ENCODE measurements at regions not wholly inside any gene's neighbourhood (a gene's known extent, or its start where the extent isn't known, plus 50 kb on each side); places are given as distances from the start of the nearest gene placed in this dataset.

- DNase-seq (ENCODE audit: low read depth), result no peak
Measured at GRCh38 chr4:123919576-123920098, 523.0 kb downstream of the SPRY1 start.

- no peak for DNase-seq (ENCODE audit: low read depth)
Measured at GRCh38 chr4:123921339-123921738, 524.7 kb downstream of the SPRY1 start.

- DNase-seq (ENCODE audit: low read depth), result peak; percentile 6
Measured at GRCh38 chr4:123922847-123923246, 526.3 kb downstream of the SPRY1 start.

- no peak for DNase-seq (ENCODE audit: low read depth)
Measured at GRCh38 chr4:123924536-123924935, 527.9 kb downstream of the SPRY1 start.

- DNase-seq (ENCODE audit: low read depth), result no peak
Measured at GRCh38 chr4:123929565-123929964, 533.0 kb downstream of the SPRY1 start.

GRCh38 chr4:123930996-123931395 lies 534.4 kb downstream of the SPRY1 start:
- DNase-seq (ENCODE audit: low read depth), result no peak

GRCh38 chr4:123934096-123934495 lies 537.5 kb downstream of the SPRY1 start:
- no peak for DNase-seq (ENCODE audit: low read depth)

- DNase-seq (ENCODE audit: low read depth), result no peak
Measured at GRCh38 chr4:123936621-123937043, 540.0 kb downstream of the SPRY1 start.

GRCh38 chr4:123937581-123937980 lies 541.0 kb downstream of the SPRY1 start:
- no peak for DNase-seq (ENCODE audit: low read depth)

- DNase-seq (ENCODE audit: low read depth), result peak; percentile 86
Measured at GRCh38 chr4:123939621-123940020, 543.0 kb downstream of the SPRY1 start.

- DNase-seq (ENCODE audit: low read depth), result no peak
Measured at GRCh38 chr4:123940604-123941003, 544.0 kb downstream of the SPRY1 start.

GRCh38 chr4:123941306-123941705 lies 544.7 kb downstream of the SPRY1 start:
- DNase-seq (ENCODE audit: low read depth), result peak; percentile 5

- DNase-seq (ENCODE audit: low read depth), result no peak
Measured at GRCh38 chr4:123943976-123944375, 547.4 kb downstream of the SPRY1 start.

- no peak for DNase-seq (ENCODE audit: low read depth)
Measured at GRCh38 chr4:123945301-123945700, 548.7 kb downstream of the SPRY1 start.

GRCh38 chr4:123950530-123950929 lies 553.9 kb downstream of the SPRY1 start:
- no peak for DNase-seq (ENCODE audit: low read depth)

- DNase-seq (ENCODE audit: low read depth), result no peak
Measured at GRCh38 chr4:123952530-123953274, 556.1 kb downstream of the SPRY1 start.

GRCh38 chr4:123953566-123953965 lies 557.0 kb downstream of the SPRY1 start:
- no peak for DNase-seq (ENCODE audit: low read depth)

- DNase-seq (ENCODE audit: low read depth), result no peak
Measured at GRCh38 chr4:123954220-123954619, 557.6 kb downstream of the SPRY1 start.

GRCh38 chr4:123955167-123955800 lies 558.7 kb downstream of the SPRY1 start:
- no peak for DNase-seq (ENCODE audit: low read depth)

- no peak for DNase-seq (ENCODE audit: low read depth)
Measured at GRCh38 chr4:123956204-123956603, 559.6 kb downstream of the SPRY1 start.

- DNase-seq (ENCODE audit: low read depth), result no peak
Measured at GRCh38 chr4:123966990-123967769, 570.6 kb downstream of the SPRY1 start.

GRCh38 chr4:123972031-123972430 lies 575.4 kb downstream of the SPRY1 start:
- no peak for DNase-seq (ENCODE audit: low read depth)
